Ovary (tissue), 7 donors: ENCODE measurements at regions not wholly inside any gene's neighbourhood (a gene's known extent, or its start where the extent isn't known, plus 50 kb on each side); places are given as distances from the start of the nearest gene placed in this dataset.

ENCODE experiments used
- DNase-seq, 5 donors: peaks; one replicate each; pipeline ENCODE4 v3.0.0-alpha.2; 2019 to 2020
- H3K27ac ChIP-seq, 2 donors: fragments of 200-600 bp; one replicate each; pipeline versions ENCODE4 v1.5.1 to v1.8.0; 2019 to 2022
- H3K27me3 ChIP-seq: fragments of 200-600 bp; one replicate; pipeline ENCODE4 v1.8.0; 2022
- H3K36me3 ChIP-seq: fragments of 200-600 bp; sonication (generic); one replicate; pipeline ENCODE4 v1.5.1; 2019
- H3K4me1 ChIP-seq: one replicate; pipeline ENCODE4 v1.8.1; 2013; ENCODE audit warnings: mild to moderate bottlenecking, moderate library complexity; ENCODE audit not compliant: insufficient read depth
- H3K4me3 ChIP-seq: fragments of 200-600 bp; sonication (generic); one replicate; pipeline ENCODE4 v1.5.1; 2017
- H3K9me3 ChIP-seq, 2 donors: fragments of 200-600 bp in 1 of 2; sonication (generic) in 1 of 2; one replicate each; pipeline versions ENCODE4 v1.5.1 to v1.8.1; 2013 to 2019; ENCODE audit warnings: mild to moderate bottlenecking in 1 of 2, moderate library complexity in 1 of 2
- EP300 ChIP-seq: sonication (generic); formaldehyde crosslinking; IDR thresholded peaks from one replicate; pipeline ENCODE4 v1.6.1; 2017; ENCODE audit warnings: antibody characterized with exemption
- POLR2A ChIP-seq: fragments of 450-650 bp; IDR thresholded peaks from one replicate; pipeline ENCODE4 v1.6.1; 2017; ENCODE audit warnings: antibody characterized with exemption, mild to moderate bottlenecking, moderate library complexity
- WGBS, 3 donors: extraction: QIAGEN DNeasy Blood & Tissue Kit in 1 of 3; methylation state at CpG; one replicate each; pipeline versions ENCODE4 v1.1.5 to v1.1.7; 2013 to 2017; 5-methylcytosine and 5-hydroxymethylcytosine counted together
- intact Hi-C, 4 donors: fragments of 100-400 bp; cut with DNase I; formaldehyde crosslinking; loops; one replicate each; pipeline versions ENCODE4 v1.11.0 to v1.15.1; 2022 to 2023
- TF ChIP-seq, protein P1 (sequence below), 3 donors: fragments of 450-650 bp in 2 of 3; fragments of 200-600 bp in 1 of 3; IDR thresholded peaks; one replicate each; pipeline versions ENCODE4 v1.5.1 to v1.8.0; 2016 to 2022; ENCODE audit warnings: antibody characterized with exemption in 3 of 3, mild to moderate bottlenecking in 1 of 3
- donor health status: DM: no; HTN: no; CAD: no; lungs with moderate emphysema.
- donor health status: DM: no; HTN: no; CAD: no.
- donor health status: Bipolar disorder and iron deficiency.
- donor health status: DM: no; HTN: no; CAD: no.
- donor health status: DM: yes; HTN: yes; CAD: no.

DNA sequence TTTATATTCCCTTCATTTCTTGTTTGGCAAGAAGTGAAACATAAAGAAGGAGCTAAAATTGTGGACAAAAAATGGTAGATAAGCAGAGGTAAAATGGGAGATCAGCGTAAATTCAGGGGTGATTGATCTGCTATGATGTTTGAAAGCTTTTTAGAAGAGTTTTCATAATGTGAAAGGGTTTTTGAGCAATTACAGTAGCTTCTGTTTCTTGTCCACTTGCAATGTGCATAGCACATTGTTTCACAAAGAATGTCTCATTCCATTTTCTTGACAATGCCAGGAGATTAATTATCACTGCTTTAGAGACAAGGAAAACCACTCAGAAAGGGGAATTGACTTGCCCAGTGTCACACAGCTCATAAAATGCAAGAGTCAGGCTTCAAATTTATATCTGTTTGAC, 65.9 kb upstream of the PLPPR4 start:
- H3K27me3 ChIP-seq: no peaks in the 10 kb centered on the region
- no peaks in the 10 kb centered on the region for H3K4me1 ChIP-seq
- TF ChIP-seq, protein P1, sequence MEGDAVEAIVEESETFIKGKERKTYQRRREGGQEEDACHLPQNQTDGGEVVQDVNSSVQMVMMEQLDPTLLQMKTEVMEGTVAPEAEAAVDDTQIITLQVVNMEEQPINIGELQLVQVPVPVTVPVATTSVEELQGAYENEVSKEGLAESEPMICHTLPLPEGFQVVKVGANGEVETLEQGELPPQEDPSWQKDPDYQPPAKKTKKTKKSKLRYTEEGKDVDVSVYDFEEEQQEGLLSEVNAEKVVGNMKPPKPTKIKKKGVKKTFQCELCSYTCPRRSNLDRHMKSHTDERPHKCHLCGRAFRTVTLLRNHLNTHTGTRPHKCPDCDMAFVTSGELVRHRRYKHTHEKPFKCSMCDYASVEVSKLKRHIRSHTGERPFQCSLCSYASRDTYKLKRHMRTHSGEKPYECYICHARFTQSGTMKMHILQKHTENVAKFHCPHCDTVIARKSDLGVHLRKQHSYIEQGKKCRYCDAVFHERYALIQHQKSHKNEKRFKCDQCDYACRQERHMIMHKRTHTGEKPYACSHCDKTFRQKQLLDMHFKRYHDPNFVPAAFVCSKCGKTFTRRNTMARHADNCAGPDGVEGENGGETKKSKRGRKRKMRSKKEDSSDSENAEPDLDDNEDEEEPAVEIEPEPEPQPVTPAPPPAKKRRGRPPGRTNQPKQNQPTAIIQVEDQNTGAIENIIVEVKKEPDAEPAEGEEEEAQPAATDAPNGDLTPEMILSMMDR (IDR thresholded peaks at IDR 0.05): no peak
- TF ChIP-seq EP300: no peak
- no peak for TF ChIP-seq POLR2A
- H3K27ac ChIP-seq: no peak overlapping the region
- no peak for DNase-seq
- H3K4me3 ChIP-seq: no peak overlapping the region
- no peaks in the 10 kb centered on the region for H3K36me3 ChIP-seq
- intact Hi-C loops: no loop called here
- H3K9me3 ChIP-seq: no peaks in the 10 kb centered on the region
- WGBS, 3 donors: 39 to 53% (median 43%) methylated on average over 1 of the region's 1 CpG

DNA sequence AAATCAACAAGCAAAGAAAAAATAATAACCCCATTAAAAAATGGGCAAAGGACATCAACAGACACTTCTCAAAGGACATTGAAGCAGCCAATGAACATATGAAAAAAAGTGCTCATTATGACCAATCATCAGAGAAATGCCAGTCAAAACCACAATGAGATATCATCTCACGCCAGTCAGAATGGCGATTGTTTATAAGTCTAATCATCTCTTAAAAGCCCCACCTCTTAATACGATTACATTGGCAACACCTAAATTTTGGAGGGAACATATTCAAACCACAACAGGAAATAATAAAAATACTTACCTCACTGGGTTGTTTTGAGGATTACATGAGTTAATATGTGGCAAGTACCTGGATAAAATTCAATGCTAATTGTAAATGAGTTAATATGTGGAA, 57.1 kb upstream of the PLPPR4 start:
- 86 to 89% (median 86%) methylated on average over 3 of the region's 3 CpGs for WGBS, 3 donors
- H3K9me3 ChIP-seq: no peaks in the 10 kb centered on the region
- H3K27me3 ChIP-seq: no peaks in the 10 kb centered on the region
- no peak overlapping the region for H3K27ac ChIP-seq
- H3K4me1 ChIP-seq: no peaks in the 10 kb centered on the region
- intact Hi-C loops: no loop called here
- TF ChIP-seq POLR2A (no peak), EP300 (no peak)
- TF ChIP-seq, protein P1 (IDR thresholded peaks at IDR 0.05): no peak
- no peak for DNase-seq
- no peak overlapping the region for H3K4me3 ChIP-seq
- no peaks in the 10 kb centered on the region for H3K36me3 ChIP-seq
